Karpas-422 (cell line): ENCODE measurements at regions not wholly inside any gene's neighbourhood (a gene's known extent, or its start where the extent isn't known, plus 50 kb on each side); places are given as distances from the start of the nearest gene placed in this dataset.

Experiments used
- DNase-seq: peaks from one replicate; pipeline ENCODE4 v3.0.0-alpha.2; 2015
- H2AFZ ChIP-seq: fragments of 200-600 bp; sonication (generic); 2 replicates; pipeline ENCODE4 v1.6.1; 2014; ENCODE audit warnings: antibody characterized with exemption, low read length, mixed read lengths
- H3K27ac ChIP-seq: fragments of 200-600 bp; sonication (generic); 2 replicates; pipeline ENCODE4 v1.5.1; 2014; ENCODE audit warnings: mild to moderate bottlenecking, low read length, moderate library complexity
- H3K27me3 ChIP-seq: fragments of 200-600 bp; sonication (generic); 2 replicates; pipeline ENCODE4 v1.6.1; 2014; ENCODE audit warnings: low read length, mixed read lengths
- H3K36me3 ChIP-seq: fragments of 200-600 bp; sonication (generic); 2 replicates; pipeline ENCODE4 v1.6.1; 2014; ENCODE audit warnings: low read length, mixed read lengths; ENCODE audit not compliant: insufficient read depth
- H3K4me1 ChIP-seq: fragments of 200-600 bp; sonication (generic); 2 replicates; pipeline ENCODE4 v1.6.1; 2014; ENCODE audit warnings: mild to moderate bottlenecking, low read length, mixed read lengths
- H3K4me2 ChIP-seq: fragments of 200-600 bp; sonication (generic); 2 replicates; pipeline ENCODE4 v1.6.1; 2014; ENCODE audit warnings: low read length, low read depth, mild to moderate bottlenecking; ENCODE audit not compliant: poor library complexity, severe bottlenecking
- H3K4me3 ChIP-seq: fragments of 200-600 bp; sonication (generic); 2 replicates; pipeline ENCODE4 v1.5.1; 2014; ENCODE audit warnings: mild to moderate bottlenecking, antibody characterized with exemption, low read length, mixed read lengths
- H3K79me2 ChIP-seq: fragments of 200-600 bp; sonication (generic); 2 replicates; pipeline ENCODE4 v1.6.1; 2014; ENCODE audit warnings: mild to moderate bottlenecking, low read length, mixed read lengths
- H3K9ac ChIP-seq: fragments of 200-600 bp; sonication (generic); 2 replicates; pipeline ENCODE4 v1.6.0; 2014; ENCODE audit warnings: low read length
- H3K9me2 ChIP-seq: fragments of 200-600 bp; sonication (generic), shearing (Covaris generic); replicated peaks from 2 replicates; pipeline ENCODE4 v1.6.0; 2014; ENCODE audit warnings: mild to moderate bottlenecking, low read length, moderate library complexity; ENCODE audit not compliant: insufficient read depth
- H3K9me3 ChIP-seq: fragments of 300-700, 200-600 bp; sonication (generic); 2 replicates; pipeline ENCODE4 v1.6.1; 2014; ENCODE audit warnings: low read length, mixed read lengths
- H4K20me1 ChIP-seq: fragments of 200-600 bp; sonication (generic); 2 replicates; pipeline ENCODE4 v1.6.1; 2014; ENCODE audit warnings: mild to moderate bottlenecking, antibody characterized with exemption, low read length, low read depth; ENCODE audit not compliant: insufficient read depth

DNA sequence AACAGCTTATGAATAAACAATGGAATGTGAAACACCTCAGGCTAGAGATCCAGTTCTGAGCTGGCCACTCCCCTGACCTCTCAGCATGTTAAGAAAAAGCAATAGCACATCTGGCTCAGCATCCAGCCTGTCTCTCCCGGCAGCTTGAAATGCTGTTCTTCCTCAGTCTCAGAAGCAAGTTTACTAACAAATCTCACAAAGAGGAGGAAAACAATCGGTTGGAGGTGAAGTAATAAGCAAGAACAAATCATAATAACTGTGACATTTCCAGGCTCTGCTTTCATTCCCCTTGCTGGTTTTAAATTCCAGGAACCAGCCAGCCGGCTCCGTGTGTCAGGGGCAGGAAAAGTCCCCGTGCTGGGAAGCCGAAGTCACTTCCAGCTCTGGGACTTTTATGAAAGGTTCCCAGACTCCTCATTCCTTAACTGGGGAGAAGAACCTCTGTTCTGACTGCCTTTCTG is 133.9 kb upstream of the ARL4C start:
- Histone ChIP-seq H3K4me2 (no peak overlapping the region), H3K27me3 (no peaks in the 10 kb centered on the region), H3K9me3 (no peaks in the 10 kb centered on the region), H3K4me3 (no peak overlapping the region), H3K79me2 (no peaks in the 10 kb centered on the region), H3K27ac (no peak overlapping the region), H3K4me1 (no peaks in the 10 kb centered on the region), H4K20me1 (no peaks in the 10 kb centered on the region), H3K36me3 (no peaks in the 10 kb centered on the region), H3K9ac (no peak overlapping the region), H3K9me2 (no peaks in the 10 kb centered on the region), H2AFZ (no peak overlapping the region)
- no peak for DNase-seq

DNA sequence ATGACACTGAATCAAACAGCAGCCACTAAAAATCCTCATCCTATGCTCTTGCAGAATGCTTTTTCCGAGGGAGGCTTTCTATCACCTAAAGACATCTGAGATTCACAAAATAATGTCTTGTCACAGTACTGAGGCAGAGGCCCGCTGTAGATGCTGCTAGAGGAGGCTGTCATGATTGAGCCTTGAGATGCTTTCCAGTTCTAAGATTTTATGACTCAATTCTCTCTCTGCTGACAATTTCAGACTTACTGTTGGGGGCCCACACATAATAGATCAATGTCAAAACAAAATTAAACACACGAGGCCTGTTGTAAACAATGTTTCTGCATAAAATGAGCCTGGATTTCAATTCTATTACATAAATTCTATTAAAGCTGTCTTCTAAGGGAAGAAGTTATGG is 132.7 kb upstream of the ARL4C start:
- Histone ChIP-seq H3K4me2 (no peak overlapping the region), H3K4me3 (no peak overlapping the region), H3K9me2 (no peaks in the 10 kb centered on the region), H3K79me2 (no peaks in the 10 kb centered on the region), H3K9me3 (no peaks in the 10 kb centered on the region), H4K20me1 (no peaks in the 10 kb centered on the region), H3K4me1 (no peaks in the 10 kb centered on the region), H2AFZ (no peak overlapping the region), H3K27me3 (no peaks in the 10 kb centered on the region), H3K27ac (no peak overlapping the region), H3K36me3 (no peaks in the 10 kb centered on the region), H3K9ac (no peak overlapping the region)
- DNase-seq = no peak

DNA sequence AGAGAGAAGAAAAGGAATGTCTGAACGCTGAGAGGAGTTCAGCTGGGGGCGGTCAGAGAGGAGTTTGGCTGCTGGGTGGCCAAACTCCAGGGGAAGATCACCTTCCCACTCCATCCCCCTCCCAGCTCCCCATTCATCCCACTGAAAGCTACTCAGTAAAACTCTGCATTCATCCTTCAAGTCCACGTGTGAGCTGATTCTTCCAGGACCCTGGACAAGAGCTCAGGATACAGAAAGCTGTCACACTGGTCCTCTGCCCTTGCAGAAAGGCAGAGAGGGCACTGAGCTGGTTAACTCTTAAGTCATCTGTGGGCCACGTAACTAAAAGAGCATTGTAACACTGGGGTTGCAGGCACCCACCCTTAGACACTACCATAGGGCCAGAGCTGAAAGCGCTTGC is 132.1 kb upstream of the ARL4C start:
- no peak overlapping the region for H3K4me3 ChIP-seq
- no peak for DNase-seq
- no peak overlapping the region for H3K4me2 ChIP-seq
- no peaks in the 10 kb centered on the region for H3K79me2 ChIP-seq
- H3K36me3 ChIP-seq = no peaks in the 10 kb centered on the region
- H3K27ac ChIP-seq = no peak overlapping the region
- H3K9me2 ChIP-seq = no peaks in the 10 kb centered on the region
- no peak overlapping the region for H3K9ac ChIP-seq
- no peaks in the 10 kb centered on the region for H3K4me1 ChIP-seq
- H3K9me3 ChIP-seq = no peaks in the 10 kb centered on the region
- no peaks in the 10 kb centered on the region for H4K20me1 ChIP-seq
- no peak overlapping the region for H2AFZ ChIP-seq
- no peaks in the 10 kb centered on the region for H3K27me3 ChIP-seq

DNA sequence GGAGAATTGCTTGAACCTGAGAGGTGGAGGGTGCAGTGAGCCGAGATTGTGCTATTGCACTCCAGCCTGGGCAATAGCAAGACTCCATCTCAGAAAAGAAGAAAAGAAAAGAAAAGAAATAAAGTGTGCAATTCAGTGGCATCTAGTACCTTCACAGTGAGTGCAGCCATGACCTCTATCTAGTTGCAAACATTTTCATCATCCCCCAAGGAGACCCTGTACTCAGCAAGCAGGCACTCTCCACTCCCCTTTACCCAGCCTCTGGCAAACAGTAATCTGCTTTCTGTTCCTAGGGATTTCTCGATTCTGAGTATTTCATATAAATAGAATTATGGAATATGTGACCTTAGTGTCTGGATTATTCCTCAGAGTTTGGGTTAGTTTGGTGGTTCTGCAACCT is 130.4 kb upstream of the ARL4C start:
- Histone ChIP-seq H3K27ac (no peak overlapping the region), H3K4me2 (no peak overlapping the region), H3K36me3 (no peaks in the 10 kb centered on the region), H3K4me1 (no peaks in the 10 kb centered on the region), H3K9me2 (no peaks in the 10 kb centered on the region), H3K27me3 (no peaks in the 10 kb centered on the region), H4K20me1 (no peaks in the 10 kb centered on the region), H3K9ac (no peak overlapping the region), H3K9me3 (no peaks in the 10 kb centered on the region), H3K4me3 (no peak overlapping the region), H2AFZ (no peak overlapping the region), H3K79me2 (no peaks in the 10 kb centered on the region)
- DNase-seq = no peak

DNA sequence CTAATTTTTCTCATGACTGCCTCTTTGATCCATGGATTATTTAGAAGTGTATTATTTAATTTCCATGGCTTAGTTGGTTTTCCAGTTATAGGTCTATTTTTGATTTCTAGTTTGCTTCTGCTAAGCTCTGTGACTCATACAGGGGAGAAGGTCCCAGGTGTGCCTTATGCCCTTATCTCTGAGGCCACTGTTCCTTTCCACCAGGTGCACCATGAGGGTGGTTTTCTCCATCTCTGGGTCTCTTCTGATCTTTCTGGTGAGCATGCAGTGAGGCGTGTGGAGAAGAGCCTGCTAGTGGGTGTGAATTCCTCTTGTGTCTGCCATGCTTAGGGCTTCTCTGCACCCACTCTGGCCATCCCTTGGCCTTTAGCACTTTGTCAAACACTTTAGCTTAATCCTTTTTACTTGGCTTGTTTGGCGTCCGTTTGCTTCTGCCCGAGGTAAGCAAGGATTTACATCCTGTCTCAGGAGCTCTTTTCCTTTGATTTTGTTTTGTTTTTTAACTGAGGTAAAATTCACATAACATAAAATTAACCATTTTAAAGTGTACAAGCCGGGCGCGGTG is 129.8 kb upstream of the ARL4C start:
- Histone ChIP-seq H3K27me3 (no peaks in the 10 kb centered on the region), H3K79me2 (no peaks in the 10 kb centered on the region), H3K4me1 (no peaks in the 10 kb centered on the region), H3K9me3 (no peaks in the 10 kb centered on the region), H3K27ac (no peak overlapping the region), H3K4me2 (no peak overlapping the region), H3K9ac (no peak overlapping the region), H3K9me2 (no peaks in the 10 kb centered on the region), H3K4me3 (no peak overlapping the region), H3K36me3 (no peaks in the 10 kb centered on the region), H4K20me1 (no peaks in the 10 kb centered on the region), H2AFZ (no peak overlapping the region)
- no peak for DNase-seq

DNA sequence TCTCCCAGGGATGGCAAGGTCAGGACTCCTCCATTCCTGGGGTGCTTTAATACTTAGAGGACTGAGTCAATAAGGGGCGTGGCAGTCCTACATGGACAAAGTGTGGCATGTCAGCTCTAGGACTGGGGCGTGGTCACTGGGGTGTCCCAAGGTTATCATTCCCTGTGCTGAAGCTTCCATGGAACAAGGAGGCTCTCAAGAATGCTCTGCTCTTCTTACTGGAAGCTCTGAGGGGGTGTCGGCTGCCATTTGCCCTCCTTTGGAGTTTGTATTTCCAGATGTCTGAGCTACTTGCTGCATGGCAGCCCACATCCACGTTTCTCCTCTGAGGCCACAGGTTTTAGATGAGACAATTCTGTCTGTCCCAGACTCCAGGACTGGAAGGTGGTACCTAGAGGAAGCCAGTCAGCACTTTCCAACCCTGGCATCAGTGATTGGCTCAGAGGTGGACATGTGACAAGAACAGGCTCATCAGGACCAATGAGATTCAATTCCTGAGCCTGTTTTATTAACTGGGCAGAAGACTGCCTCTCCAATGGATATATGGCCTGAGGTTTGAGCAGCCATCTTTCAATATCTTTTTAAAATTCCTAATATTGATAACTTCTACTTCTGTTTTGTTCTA is 128.9 kb upstream of the ARL4C start:
- H3K4me2 ChIP-seq = no peak overlapping the region
- no peaks in the 10 kb centered on the region for H3K79me2 ChIP-seq
- no peak overlapping the region for H3K4me3 ChIP-seq
- peak; percentile 44 for DNase-seq
- no peak overlapping the region for H3K9ac ChIP-seq
- no peaks in the 10 kb centered on the region for H3K9me3 ChIP-seq
- no peaks in the 10 kb centered on the region for H4K20me1 ChIP-seq
- no peak overlapping the region for H2AFZ ChIP-seq
- no peaks in the 10 kb centered on the region for H3K36me3 ChIP-seq
- no peaks in the 10 kb centered on the region for H3K27me3 ChIP-seq
- no peak overlapping the region for H3K27ac ChIP-seq
- H3K4me1 ChIP-seq = no peaks in the 10 kb centered on the region
- H3K9me2 ChIP-seq = no peaks in the 10 kb centered on the region

DNA sequence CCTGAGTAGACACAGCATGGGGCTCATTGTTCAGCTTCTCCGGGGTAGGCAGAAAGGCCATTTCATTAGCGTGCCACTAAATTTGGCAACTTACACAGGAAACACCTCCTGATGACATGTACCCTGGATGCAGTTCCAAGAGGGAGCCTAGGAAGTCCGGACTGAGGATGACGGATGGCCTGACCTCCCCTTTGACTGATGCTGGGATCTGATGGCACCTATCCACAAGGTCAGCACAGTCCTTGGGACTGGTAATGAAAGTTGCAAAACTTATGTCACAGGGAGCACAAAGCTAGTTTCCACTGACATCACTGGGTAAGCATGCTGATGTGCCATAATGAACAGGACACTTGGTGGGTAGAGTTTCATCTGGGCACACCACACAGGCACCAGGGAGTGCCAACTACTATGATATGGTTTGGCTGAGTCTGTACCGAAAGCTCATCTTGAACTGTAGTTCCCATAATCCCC is 126.7 kb upstream of the ARL4C start:
- H3K4me1 ChIP-seq = no peaks in the 10 kb centered on the region
- no peaks in the 10 kb centered on the region for H3K9me3 ChIP-seq
- H3K27ac ChIP-seq = no peak overlapping the region
- no peak overlapping the region for H3K9ac ChIP-seq
- H3K4me3 ChIP-seq = no peak overlapping the region
- H3K79me2 ChIP-seq = no peaks in the 10 kb centered on the region
- H4K20me1 ChIP-seq = no peaks in the 10 kb centered on the region
- no peak overlapping the region for H2AFZ ChIP-seq
- H3K36me3 ChIP-seq = no peaks in the 10 kb centered on the region
- no peak overlapping the region for H3K4me2 ChIP-seq
- H3K9me2 ChIP-seq = no peaks in the 10 kb centered on the region
- DNase-seq = no peak
- H3K27me3 ChIP-seq = no peaks in the 10 kb centered on the region

DNA sequence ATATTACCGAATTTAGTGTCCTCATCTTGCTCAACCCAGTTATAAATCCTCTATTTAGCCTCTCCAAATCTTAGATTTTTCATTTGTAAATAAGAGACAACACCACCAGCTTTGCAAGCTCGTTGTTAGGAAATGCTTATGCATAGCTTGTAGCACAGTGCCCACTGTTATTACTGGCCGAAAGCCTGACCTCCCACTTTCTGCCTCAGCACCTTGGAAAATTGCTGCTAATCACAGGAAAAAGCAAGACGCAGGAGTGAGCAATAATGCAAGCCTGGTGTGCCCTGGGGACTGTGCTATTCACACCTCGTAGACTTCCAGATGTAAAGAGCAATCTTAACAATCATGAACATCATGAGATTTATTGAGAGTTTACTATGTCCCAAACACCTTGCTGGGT is 124.2 kb upstream of the ARL4C start:
- Histone ChIP-seq H3K4me3 (no peak overlapping the region), H4K20me1 (no peaks in the 10 kb centered on the region), H3K27ac (no peak overlapping the region), H3K79me2 (no peaks in the 10 kb centered on the region), H3K27me3 (no peaks in the 10 kb centered on the region), H3K4me1 (no peaks in the 10 kb centered on the region), H3K9me2 (no peaks in the 10 kb centered on the region), H3K9ac (no peak overlapping the region), H3K9me3 (no peaks in the 10 kb centered on the region), H3K36me3 (no peaks in the 10 kb centered on the region), H2AFZ (no peak overlapping the region), H3K4me2 (no peak overlapping the region)
- no peak for DNase-seq
